Fibroblast of peridontal ligament (primary cell): ENCODE measurements at regions not wholly inside any gene's neighbourhood (a gene's known extent, or its start where the extent isn't known, plus 50 kb on each side); places are given as distances from the start of the nearest gene placed in this dataset.
A peak's percentile ranks its signal among the peaks of the same experiment; 100 is the strongest.
"Not testable (repeated sequence)": the region's sequence is repeated elsewhere in the genome, so short reads cannot be mapped to it uniquely, and the experiment has no call there.

Experiments
- DNase-seq: peaks from one replicate; pipeline ENCODE4 v3.0.0-alpha.2; 2010; ENCODE audit errors: extremely low read depth

DNA sequence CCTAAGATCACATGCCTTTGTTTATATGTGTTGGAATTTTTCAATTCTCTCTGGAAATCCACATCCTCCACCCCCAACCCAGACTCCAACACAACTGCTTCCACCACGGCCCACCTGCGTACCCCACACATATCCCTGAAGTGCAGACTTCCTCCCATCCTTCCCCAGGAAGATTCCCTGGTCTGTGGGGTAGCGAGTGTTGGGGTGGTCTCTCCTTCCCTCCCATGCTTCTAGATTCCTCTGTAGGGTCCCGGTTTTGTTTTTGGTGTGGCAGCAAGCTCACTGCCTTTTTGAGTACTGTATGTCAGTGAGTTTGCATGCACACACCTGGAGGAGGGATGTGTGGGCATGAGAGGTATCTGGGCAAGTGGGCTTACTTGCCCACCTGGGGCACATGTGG, 127.6 kb downstream of the MRPL14 start:
- DNase-seq = no peak

GRCh38 chr6:43998592-43999243, 128.5 kb downstream of the MRPL14 start:
- DNase-seq = not testable (repeated sequence)

DNA sequence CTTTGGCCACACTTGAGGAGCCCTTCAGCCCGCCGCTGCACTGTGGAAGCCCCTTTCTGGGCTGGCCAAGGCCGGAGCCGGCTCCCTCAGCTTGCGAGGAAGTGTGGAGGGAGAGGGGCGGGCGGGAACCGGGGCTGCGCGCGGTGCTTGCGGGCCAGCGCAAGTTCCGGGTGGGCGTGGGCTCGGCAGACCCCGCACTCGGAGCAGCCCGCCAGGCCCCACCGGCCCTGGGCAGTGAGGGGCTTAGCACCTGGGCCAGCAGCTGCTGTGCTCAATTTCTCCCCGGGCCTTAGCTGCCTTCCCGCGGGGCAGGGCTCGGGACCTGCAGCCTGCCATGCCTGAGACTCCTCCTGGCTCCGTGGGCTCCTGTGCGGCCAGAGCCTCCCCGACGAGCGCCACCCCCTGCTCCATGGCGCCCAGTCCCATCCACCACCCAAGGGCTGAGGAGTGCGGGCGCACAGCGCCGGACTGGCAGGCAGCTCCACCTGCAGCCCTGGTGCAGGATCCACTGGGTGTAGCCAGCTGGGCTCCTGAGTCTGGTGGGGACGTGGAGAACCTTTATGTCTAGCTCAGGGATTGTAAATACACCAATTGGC, 129.2 kb downstream of the MRPL14 start:
- DNase-seq = not testable (repeated sequence)

DNA sequence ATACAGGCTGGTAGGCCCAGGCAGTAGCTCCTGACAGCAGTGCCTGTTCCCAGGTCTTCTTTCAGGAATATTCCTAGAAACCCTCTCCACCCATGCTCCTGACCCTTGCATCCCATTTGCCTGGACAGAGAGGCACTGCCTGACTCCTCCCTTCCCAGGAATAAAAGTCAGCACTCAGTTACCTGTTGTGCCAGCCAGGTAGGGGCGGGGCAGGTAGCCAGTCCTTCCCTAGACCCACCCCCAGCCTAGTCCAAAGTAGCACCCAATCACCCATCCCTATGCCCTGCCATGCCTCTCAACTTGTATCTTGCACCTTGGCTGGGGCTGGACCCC, 129.9 kb downstream of the MRPL14 start:
- no peak for DNase-seq

GRCh38 chr6:43996618-43997344, 130.5 kb downstream of the MRPL14 start:
- no peak for DNase-seq

DNA sequence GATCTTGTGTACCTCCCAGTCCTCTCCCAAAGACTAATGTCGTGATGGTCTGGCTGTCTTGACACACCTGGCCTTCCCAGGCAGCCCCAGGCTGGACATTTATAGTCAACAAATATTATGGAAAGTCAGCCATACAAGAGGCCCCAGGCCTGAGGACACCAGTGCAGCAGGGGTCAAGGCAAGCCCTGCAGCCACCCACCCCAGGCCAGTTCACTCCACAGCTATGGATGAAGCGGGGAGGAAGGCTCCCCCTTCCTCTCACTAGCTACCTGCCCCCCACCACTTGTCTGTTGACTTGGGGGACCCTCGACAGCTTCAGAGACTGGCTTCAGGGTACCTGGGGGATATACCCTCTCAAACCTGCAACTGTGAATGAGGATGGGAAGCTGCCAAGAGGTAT, 132.1 kb downstream of the MRPL14 start:
- no peak for DNase-seq

DNA sequence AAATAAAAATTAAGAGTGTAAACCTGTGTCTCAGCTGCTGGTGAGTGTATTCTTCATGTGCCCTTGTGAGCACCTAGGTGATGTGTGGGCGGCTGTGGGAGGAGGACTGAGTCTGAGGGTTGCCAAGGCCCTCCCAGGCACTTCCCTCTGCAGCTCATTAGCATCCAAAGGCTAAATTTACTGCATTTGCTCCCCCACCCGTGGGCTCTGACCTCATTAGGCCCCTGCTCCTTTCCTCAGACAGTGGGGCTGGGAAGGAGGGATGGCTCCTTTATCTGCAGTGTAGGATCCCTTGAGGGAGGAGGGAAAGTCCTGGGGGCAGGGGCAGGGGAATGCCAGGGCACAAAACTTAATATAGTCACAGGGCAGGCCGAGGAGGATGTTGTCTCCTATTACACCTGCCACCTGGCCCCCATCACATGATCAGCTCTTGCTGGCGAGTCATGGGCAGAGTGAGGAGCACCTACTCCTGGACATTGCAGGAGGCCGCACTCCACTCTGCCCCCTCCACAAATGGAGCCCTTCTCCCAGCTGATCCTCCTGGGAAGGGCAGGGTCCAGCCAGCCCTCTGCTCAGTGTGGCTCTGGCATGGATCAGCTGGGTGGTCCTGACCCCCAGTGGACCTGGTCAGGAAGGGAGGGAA, 133.2 kb downstream of the MRPL14 start:
- no peak for DNase-seq

DNA sequence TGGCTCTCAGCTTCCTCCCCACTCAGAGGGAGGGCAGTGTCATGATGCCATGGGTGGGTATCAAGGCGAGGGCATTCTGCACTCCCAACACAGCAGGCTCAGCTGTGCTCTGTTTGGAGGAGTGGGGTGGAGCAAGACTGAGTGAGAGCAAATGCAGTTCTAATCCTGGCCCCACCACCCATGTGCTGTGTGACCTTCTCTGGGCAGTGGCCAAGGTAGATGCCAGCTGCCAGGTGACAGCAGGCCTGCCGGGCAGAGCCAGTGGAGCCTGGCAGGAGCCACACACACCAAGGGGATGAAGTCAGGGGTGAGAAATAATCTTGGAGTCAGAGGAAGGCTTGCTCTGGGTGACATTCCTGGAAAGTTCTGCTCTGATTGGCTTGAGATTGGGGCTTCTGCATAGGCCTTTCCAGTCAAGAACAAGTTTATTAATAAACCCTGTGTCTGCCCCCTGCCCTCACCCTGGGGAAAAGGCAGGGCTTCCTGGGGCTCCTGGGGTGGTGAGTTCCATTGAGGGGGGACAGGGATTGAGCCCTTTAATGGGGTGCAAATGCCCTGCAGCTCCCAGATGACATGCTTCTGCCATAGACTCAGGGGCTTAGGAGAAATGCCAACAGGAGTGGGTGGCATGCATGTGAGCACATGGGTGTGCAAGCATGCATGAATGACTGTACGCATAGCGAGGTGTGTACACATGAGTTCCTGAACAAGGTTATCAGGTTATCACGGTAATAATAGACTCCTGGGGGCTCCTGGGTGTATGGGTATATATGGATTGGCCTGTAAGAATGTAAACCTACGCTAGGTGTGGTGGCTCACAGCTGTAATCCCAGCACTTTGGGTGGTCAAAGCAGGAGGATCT, 134.2 kb downstream of the MRPL14 start:
- no peak for DNase-seq

DNA sequence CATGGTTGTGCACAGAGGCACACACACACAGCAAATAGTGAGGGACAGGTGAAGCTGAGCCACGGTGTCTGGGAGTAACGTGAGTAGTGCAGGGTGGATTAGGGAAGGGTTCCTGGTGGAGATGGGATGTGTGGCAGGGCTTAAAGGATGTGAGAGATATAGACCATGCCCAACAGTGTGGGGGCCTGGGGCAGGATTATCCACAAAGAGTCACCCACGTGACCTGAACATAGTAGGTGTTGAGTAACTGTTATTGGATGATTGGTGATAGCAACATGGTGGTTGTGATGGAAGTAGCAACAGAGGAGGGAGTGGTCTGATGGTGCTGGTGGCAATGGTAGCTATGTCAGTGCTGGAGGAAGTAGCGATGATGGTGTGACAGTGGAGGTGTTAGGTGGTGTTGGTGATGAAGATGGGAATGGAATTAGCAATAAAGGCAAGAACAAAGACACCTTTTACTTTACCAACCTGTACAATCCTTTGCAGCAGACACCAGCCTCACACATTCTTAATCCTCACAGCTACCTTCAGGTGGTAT, 135.1 kb downstream of the MRPL14 start:
- no peak for DNase-seq

DNA sequence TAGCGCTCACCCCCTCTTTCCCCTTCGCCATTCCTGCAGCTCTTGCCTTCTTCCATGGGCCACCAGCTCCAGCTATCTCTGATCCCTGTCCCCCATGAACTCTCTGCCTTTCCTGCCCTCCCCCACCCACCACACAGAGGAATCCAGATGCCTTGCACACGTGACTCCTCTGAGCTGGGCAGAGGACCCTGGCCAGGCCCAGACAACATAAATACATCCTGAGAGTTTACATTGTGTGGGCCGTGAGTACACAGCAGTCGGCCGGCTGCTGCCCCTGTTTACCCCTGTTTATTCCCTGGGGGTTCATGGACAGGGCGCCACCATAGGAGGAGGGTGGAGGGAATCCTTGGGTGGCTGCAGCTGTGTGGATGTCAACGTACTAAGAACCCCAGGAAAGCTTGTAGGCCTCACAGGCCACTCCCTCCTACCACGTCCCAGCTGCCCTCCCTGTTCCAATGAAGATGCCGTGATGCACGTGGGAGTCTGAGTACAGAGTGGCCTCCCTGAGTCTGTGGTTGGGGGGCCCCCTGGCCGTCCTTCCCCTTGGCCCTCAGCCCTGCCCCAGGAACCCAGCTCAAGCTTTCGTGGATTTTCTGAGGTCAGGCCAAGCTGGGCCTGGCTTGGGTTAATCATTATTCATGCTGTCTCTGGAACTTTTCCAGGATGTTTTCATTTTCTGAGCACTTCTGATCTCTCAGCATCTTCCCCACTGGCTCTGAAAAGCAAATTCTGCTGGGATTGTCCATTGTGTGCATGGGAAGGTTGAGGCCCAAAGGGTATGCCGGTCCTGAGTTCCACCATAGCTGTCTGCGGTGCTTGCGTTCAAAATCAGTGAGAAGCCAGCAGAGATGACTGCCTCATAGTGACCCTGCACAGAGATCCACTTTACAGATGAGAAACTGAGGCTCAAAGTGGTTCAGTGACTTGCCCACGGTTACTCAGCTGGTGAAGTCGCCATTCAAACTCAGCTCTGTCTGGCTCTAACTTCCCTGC, 136.3 kb downstream of the MRPL14 start:
- DNase-seq = peak; percentile 85

GRCh38 chr6:43990275-43990626, 137.0 kb downstream of the MRPL14 start:
- no peak for DNase-seq

GRCh38 chr6:43989581-43990146, 137.6 kb downstream of the MRPL14 start:
- no peak for DNase-seq

GRCh38 chr6:43988801-43989200, 138.5 kb downstream of the MRPL14 start:
- DNase-seq = no peak

DNA sequence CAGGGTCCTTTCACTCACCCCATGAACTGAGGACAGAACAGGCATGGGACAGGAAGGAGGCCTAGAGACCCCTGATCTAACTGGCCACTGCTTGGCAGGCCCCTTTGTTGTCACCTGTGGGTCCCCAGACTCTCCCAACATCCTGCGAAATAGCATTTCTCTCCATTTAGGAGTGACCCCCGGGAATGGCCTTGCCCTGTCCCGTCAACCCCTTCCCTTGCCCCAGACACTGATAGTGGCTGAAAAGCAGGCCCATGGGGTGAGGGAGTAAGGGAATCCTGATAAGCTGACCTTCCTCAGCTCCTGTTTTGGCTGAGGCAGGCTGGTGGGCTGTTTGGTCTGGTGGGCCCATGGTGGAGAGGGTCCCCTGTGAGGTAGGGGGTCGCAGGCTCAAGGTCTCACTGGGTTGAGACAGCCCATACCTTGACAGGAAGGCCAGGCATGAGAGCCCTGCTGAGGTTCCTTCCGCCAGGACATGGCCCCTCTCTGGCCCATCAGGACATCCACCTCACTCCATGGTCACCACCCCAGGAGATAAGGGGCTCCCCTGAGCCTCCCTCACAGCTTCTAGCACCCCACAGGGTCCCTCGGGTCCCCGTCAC, 139.3 kb downstream of the MRPL14 start:
- no peak for DNase-seq

- no peak for DNase-seq
Observed at GRCh38 chr6:43986177-43986825, 141.0 kb downstream of the MRPL14 start.

DNA sequence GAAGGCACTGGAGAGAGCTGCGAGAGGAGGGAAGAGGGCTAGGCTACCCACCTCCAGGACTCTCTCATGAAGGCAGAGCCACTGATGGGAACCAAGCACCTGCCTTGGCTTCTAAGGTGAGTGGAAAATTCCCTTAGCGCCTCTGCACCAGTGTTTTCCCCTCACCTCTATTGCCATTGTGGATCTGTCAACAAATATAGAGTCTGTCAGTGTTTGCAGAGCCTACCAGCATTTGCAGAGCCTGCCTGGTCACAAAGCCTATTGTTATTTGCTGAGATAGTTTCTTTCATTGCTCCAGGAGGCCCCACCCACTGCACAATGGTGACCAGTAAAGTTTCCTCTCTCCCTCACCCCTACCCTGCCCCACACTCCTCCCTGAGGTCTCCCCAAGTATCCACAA, 141.9 kb downstream of the MRPL14 start:
- no peak for DNase-seq

- peak; percentile 69 for DNase-seq
Observed at GRCh38 chr6:43984442-43985321, 142.6 kb downstream of the MRPL14 start.

DNA sequence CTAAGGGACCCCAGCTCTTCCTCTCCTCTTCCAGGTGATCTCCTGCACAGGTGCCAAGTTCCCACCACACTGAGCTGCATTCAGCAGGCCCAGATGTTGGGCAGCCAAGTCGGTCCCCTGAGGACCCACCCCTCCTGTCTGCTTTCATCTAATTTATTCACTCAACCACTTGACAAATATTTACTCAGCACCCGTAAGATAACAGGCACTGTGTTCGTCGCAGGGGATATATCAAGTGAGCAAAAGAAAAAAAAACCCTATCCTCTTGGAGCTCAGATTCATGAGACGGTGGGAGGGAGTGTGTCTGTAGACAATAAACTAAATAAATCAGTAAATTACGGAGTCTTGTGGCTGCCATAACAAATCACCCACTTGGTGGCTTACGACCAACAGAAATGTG, 143.6 kb downstream of the MRPL14 start:
- no peak for DNase-seq
